ENCODE measurements at regions not wholly inside any gene's neighbourhood (a gene's known extent, or its start where the extent isn't known, plus 50 kb on each side); places are given as distances from the start of the nearest gene placed in this dataset.

GRCh38 chr4:103405415-103405814 is 207.3 kb upstream of the CENPE start:
- TF ChIP-seq CTCF (IDR thresholded peaks at IDR 0.05; ENCODE audit: low read length): no peak
- no peak for TF ChIP-seq EZH2 (IDR thresholded peaks at IDR 0.05; ENCODE audit: borderline replicate concordance, low read length)

Measured in OCI-LY1 (cell line).